DMS153 treated with DMSO at 0.1 percent for 48 hours (cell line): ENCODE measurements at regions not wholly inside any gene's neighbourhood (a gene's known extent, or its start where the extent isn't known, plus 50 kb on each side); places are given as distances from the start of the nearest gene placed in this dataset.

Source experiments
- DNase-seq: peaks from one replicate; lab custom pipeline; 2025; ENCODE audit not compliant: unreplicated experiment; lab: John Stamatoyannopoulos, UW

- DNase-seq: no peak
These were observed 372.4 kb upstream of the SALL3 start for GRCh38 chr18:78607221-78607620.

GRCh38 chr18:78607784-78608183, 371.8 kb upstream of the SALL3 start:
- DNase-seq: no peak

- DNase-seq: no peak
These were observed 369.4 kb upstream of the SALL3 start for GRCh38 chr18:78610179-78610578.

- DNase-seq: no peak
These were observed 368.3 kb upstream of the SALL3 start for GRCh38 chr18:78611201-78611800.

GRCh38 chr18:78611869-78612268, 367.7 kb upstream of the SALL3 start:
- DNase-seq: no peak

- DNase-seq: no peak
These were observed 367.3 kb upstream of the SALL3 start for GRCh38 chr18:78612318-78612717.

GRCh38 chr18:78612801-78613200, 366.8 kb upstream of the SALL3 start:
- no peak for DNase-seq

GRCh38 chr18:78618726-78619125, 360.9 kb upstream of the SALL3 start:
- DNase-seq: no peak

- no peak for DNase-seq
These were observed 359.8 kb upstream of the SALL3 start for GRCh38 chr18:78619854-78620253.

GRCh38 chr18:78620326-78620725, 359.3 kb upstream of the SALL3 start:
- no peak for DNase-seq

GRCh38 chr18:78621141-78621755, 358.4 kb upstream of the SALL3 start:
- DNase-seq: no peak

- no peak for DNase-seq
These were observed 357.2 kb upstream of the SALL3 start for GRCh38 chr18:78622251-78622906.

GRCh38 chr18:78622907-78623541, 356.6 kb upstream of the SALL3 start:
- no peak for DNase-seq

- DNase-seq: no peak
These were observed 354.9 kb upstream of the SALL3 start for GRCh38 chr18:78624646-78625279.

- no peak for DNase-seq
These were observed 353.8 kb upstream of the SALL3 start for GRCh38 chr18:78625847-78626246.

GRCh38 chr18:78627551-78628346, 351.9 kb upstream of the SALL3 start:
- DNase-seq: no peak

- no peak for DNase-seq
These were observed 350.2 kb upstream of the SALL3 start for GRCh38 chr18:78629426-78629825.

GRCh38 chr18:78630356-78630755, 349.3 kb upstream of the SALL3 start:
- no peak for DNase-seq

GRCh38 chr18:78630981-78631510, 348.6 kb upstream of the SALL3 start:
- DNase-seq: no peak

GRCh38 chr18:78632111-78632541, 347.5 kb upstream of the SALL3 start:
- no peak for DNase-seq
